Glutamatergic neuron (in vitro differentiated cells): ENCODE measurements at regions not wholly inside any gene's neighbourhood (a gene's known extent, or its start where the extent isn't known, plus 50 kb on each side); places are given as distances from the start of the nearest gene placed in this dataset.

ENCODE experiments used
- DNase-seq: peaks from one replicate; pipeline ENCODE4 v3.0.0; 2022
- H3K27ac Mint-ChIP-seq: one replicate; pipeline ENCODE4 v1.8.0; 2020; ENCODE audit warnings: mild to moderate bottlenecking, mixed read lengths, inconsistent platforms; ENCODE audit not compliant: unreplicated experiment
- H3K27me3 Mint-ChIP-seq: one replicate; pipeline ENCODE4 v1.8.0; 2020; ENCODE audit warnings: mild to moderate bottlenecking, moderate library complexity, mixed read lengths, inconsistent platforms; ENCODE audit not compliant: unreplicated experiment
- H3K36me3 Mint-ChIP-seq: one replicate; pipeline ENCODE4 v1.8.0; 2020; ENCODE audit warnings: mild to moderate bottlenecking, mixed read lengths, inconsistent platforms; ENCODE audit not compliant: unreplicated experiment
- H3K4me1 Mint-ChIP-seq: one replicate; pipeline ENCODE4 v1.8.0; 2020; ENCODE audit warnings: mild to moderate bottlenecking, low read depth, mixed read lengths, inconsistent platforms; ENCODE audit not compliant: unreplicated experiment
- H3K4me3 Mint-ChIP-seq: one replicate; pipeline ENCODE4 v1.8.0; 2020; ENCODE audit warnings: mild to moderate bottlenecking, mixed read lengths, inconsistent platforms; ENCODE audit not compliant: unreplicated experiment
- H3K9me3 Mint-ChIP-seq: one replicate; pipeline ENCODE4 v1.8.0; 2020; ENCODE audit warnings: mild to moderate bottlenecking, moderate library complexity, mixed read lengths, inconsistent platforms; ENCODE audit not compliant: unreplicated experiment
- CTCF ChIP-seq: fragments of 200-600 bp; sonication (generic); IDR thresholded peaks from one replicate; pipeline ENCODE4 v1.5.0; 2021; ENCODE audit not compliant: partially characterized antibody, unreplicated experiment

- no peaks in the 10 kb centered on the region for H3K4me1 Mint-ChIP-seq
- no peaks in the 10 kb centered on the region for H3K9me3 Mint-ChIP-seq
- H3K36me3 Mint-ChIP-seq = no peaks in the 10 kb centered on the region
- DNase-seq = no peak
- TF ChIP-seq CTCF = no peak
- H3K27ac Mint-ChIP-seq = no peak overlapping the region
- H3K27me3 Mint-ChIP-seq = peaks cover 1% of the 10 kb centered on the region
- no peak overlapping the region for H3K4me3 Mint-ChIP-seq
Observed at GRCh38 chr7:10723832-10724231, 249.8 kb upstream of the PHF14 start.

GRCh38 chr7:10724449-10724848 lies 249.2 kb upstream of the PHF14 start:
- Mint-ChIP-seq H3K9me3 (no peaks in the 10 kb centered on the region), H3K4me1 (no peaks in the 10 kb centered on the region), H3K27ac (no peak overlapping the region), H3K4me3 (no peak overlapping the region), H3K36me3 (no peaks in the 10 kb centered on the region), H3K27me3 (peaks cover 1% of the 10 kb centered on the region)
- no peak for TF ChIP-seq CTCF
- DNase-seq = no peak

DNA sequence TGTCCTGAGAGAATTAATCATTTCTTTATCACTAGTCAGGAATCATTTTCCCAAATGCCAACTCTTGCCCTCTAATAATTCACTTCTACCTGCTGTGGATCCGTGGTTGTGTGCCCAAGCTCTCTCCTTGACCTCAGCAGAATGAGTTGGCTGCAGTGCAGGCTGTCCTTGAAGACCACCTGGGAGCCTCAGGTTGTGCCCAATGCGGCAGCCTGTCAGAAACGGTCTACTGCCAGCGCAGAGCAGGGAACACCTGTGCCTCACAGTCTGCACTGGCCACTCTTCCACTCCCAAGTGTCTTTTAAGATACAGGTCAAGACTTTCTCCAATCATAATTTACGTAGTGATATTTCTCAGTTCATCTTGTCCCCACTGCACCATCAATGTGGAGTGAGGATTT lies 246.0 kb upstream of the PHF14 start:
- no peaks in the 10 kb centered on the region for H3K36me3 Mint-ChIP-seq
- no peak overlapping the region for H3K27ac Mint-ChIP-seq
- H3K4me1 Mint-ChIP-seq = no peaks in the 10 kb centered on the region

DNA sequence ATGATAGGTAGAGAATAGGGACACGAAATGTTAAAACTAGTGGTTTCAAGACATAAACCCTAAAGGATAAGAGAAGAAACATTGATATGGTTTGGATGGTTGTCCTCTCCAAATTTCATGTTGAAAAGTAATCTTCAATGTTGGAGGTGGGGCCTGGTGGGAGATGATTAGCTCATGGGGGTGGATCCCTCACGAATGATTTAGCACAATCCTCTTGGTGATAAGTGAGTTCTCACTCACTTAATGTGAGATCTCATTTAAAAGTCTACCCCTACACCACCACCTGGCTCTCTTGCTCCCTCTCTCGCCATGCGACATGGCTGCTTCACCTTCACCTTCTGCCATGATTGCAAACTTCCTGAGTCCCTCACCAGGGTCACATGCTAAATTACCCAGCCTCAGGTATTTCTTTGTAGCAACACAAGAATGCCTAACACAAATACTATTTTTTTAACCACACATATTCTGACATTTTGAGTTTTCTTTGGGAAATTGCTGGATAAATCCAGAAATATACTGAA lies 242.4 kb upstream of the PHF14 start:
- no peaks in the 10 kb centered on the region for H3K36me3 Mint-ChIP-seq
- no peak for TF ChIP-seq CTCF
- H3K27me3 Mint-ChIP-seq = no peaks in the 10 kb centered on the region
- no peak for DNase-seq
- H3K4me3 Mint-ChIP-seq = no peak overlapping the region
- H3K9me3 Mint-ChIP-seq = no peaks in the 10 kb centered on the region
- no peak overlapping the region for H3K27ac Mint-ChIP-seq
- no peaks in the 10 kb centered on the region for H3K4me1 Mint-ChIP-seq

More for the DNA sequence above, 246.0 kb upstream of the PHF14 start:
- Mint-ChIP-seq H3K27me3 (peaks cover 1% of the 10 kb centered on the region), H3K4me3 (no peak overlapping the region), H3K9me3 (no peaks in the 10 kb centered on the region)
- no peak for TF ChIP-seq CTCF
- DNase-seq = no peak

- H3K27me3 Mint-ChIP-seq = no peaks in the 10 kb centered on the region
- H3K27ac Mint-ChIP-seq = no peak overlapping the region
- H3K4me3 Mint-ChIP-seq = no peak overlapping the region
- no peak for DNase-seq
- no peaks in the 10 kb centered on the region for H3K4me1 Mint-ChIP-seq
- H3K36me3 Mint-ChIP-seq = no peaks in the 10 kb centered on the region
- no peaks in the 10 kb centered on the region for H3K9me3 Mint-ChIP-seq
- no peak for TF ChIP-seq CTCF
Observed at GRCh38 chr7:10733747-10734146, 239.9 kb upstream of the PHF14 start.
